GM12892 (cell line): ENCODE measurements at regions not wholly inside any gene's neighbourhood (a gene's known extent, or its start where the extent isn't known, plus 50 kb on each side); places are given as distances from the start of the nearest gene placed in this dataset.

ENCODE experiments used
- DNase-seq: peaks from one replicate; pipeline ENCODE4 v3.0.0; 2011; ENCODE audit not compliant: insufficient read length
- FAIRE-seq: peaks from 2 replicates; lab custom pipeline; 2011; peaks lifted over from hg19 to GRCh38; lab: Jason Lieb, UNC
- POLR2A ChIP-seq: IDR thresholded peaks from 2 replicates; pipeline ENCODE4 v1.6.1; 2011; ENCODE audit warnings: low read depth, low read length, control low read depth
- POLR2AphosphoS5 ChIP-seq: IDR thresholded peaks from 2 replicates; pipeline ENCODE4 v1.6.1; 2011; ENCODE audit warnings: low read depth, low read length, control low read depth
- TAF1 ChIP-seq: IDR thresholded peaks from 2 replicates; pipeline ENCODE4 v1.6.1; 2011; ENCODE audit warnings: low read depth, mild to moderate bottlenecking, control low read depth, low read length, borderline replicate concordance

- TF ChIP-seq POLR2A, result no peak
- no peak for TF ChIP-seq POLR2AphosphoS5
- no peak for TF ChIP-seq TAF1
- DNase-seq (no peak), FAIRE-seq (no peak)
Measured at GRCh38 chr16:65787921-65788320, 578.6 kb upstream of the CDH5 start.

GRCh38 chr16:65786916-65787315 is 579.6 kb upstream of the CDH5 start:
- TF ChIP-seq TAF1, result no peak
- no peak for TF ChIP-seq POLR2A
- no peak for TF ChIP-seq POLR2AphosphoS5
- DNase-seq, result no peak
- FAIRE-seq, result no peak

GRCh38 chr16:65783709-65784474 is 582.6 kb upstream of the CDH5 start:
- FAIRE-seq, result no peak
- no peak for DNase-seq
- no peak for TF ChIP-seq POLR2A
- no peak for TF ChIP-seq POLR2AphosphoS5
- no peak for TF ChIP-seq TAF1

- TF ChIP-seq POLR2AphosphoS5, result no peak
- TF ChIP-seq POLR2A, result no peak
- TF ChIP-seq TAF1, result no peak
- no peak for DNase-seq
- no peak for FAIRE-seq
Measured at GRCh38 chr16:65782611-65783600, 583.6 kb upstream of the CDH5 start.

GRCh38 chr16:65781855-65782254 is 584.6 kb upstream of the CDH5 start:
- TF ChIP-seq POLR2AphosphoS5, result no peak
- no peak for TF ChIP-seq POLR2A
- no peak for TF ChIP-seq TAF1
- DNase-seq (no peak), FAIRE-seq (no peak)

GRCh38 chr16:65781363-65781762 is 585.1 kb upstream of the CDH5 start:
- TF ChIP-seq POLR2A, result no peak
- TF ChIP-seq POLR2AphosphoS5, result no peak
- no peak for TF ChIP-seq TAF1
- no peak for FAIRE-seq
- no peak for DNase-seq

GRCh38 chr16:65779201-65779600 is 587.3 kb upstream of the CDH5 start:
- DNase-seq (no peak), FAIRE-seq (no peak)
- TF ChIP-seq POLR2A, result no peak
- no peak for TF ChIP-seq POLR2AphosphoS5
- no peak for TF ChIP-seq TAF1

- no peak for FAIRE-seq
- DNase-seq, result no peak
- TF ChIP-seq TAF1 (no peak), POLR2AphosphoS5 (no peak), POLR2A (no peak)
Measured at GRCh38 chr16:65776639-65777183, 589.8 kb upstream of the CDH5 start.

- DNase-seq, result no peak
- no peak for FAIRE-seq
- TF ChIP-seq POLR2A (no peak), TAF1 (no peak), POLR2AphosphoS5 (no peak)
Measured at GRCh38 chr16:65775829-65776228, 590.7 kb upstream of the CDH5 start.

GRCh38 chr16:65774350-65774749 is 592.1 kb upstream of the CDH5 start:
- FAIRE-seq, result no peak
- TF ChIP-seq POLR2AphosphoS5, result no peak
- no peak for TF ChIP-seq POLR2A
- TF ChIP-seq TAF1, result no peak
- no peak for DNase-seq

GRCh38 chr16:65773301-65773874 is 593.1 kb upstream of the CDH5 start:
- TF ChIP-seq POLR2A (no peak), TAF1 (no peak), POLR2AphosphoS5 (no peak)
- no peak for DNase-seq
- FAIRE-seq, result no peak
